NCI-H2107 treated with DMSO at 0.1 percent for 48 hours (cell line): ENCODE measurements at regions not wholly inside any gene's neighbourhood (a gene's known extent, or its start where the extent isn't known, plus 50 kb on each side); places are given as distances from the start of the nearest gene placed in this dataset.
"Not testable (repeated sequence)": the region's sequence is repeated elsewhere in the genome, so short reads cannot be mapped to it uniquely, and the experiment has no call there.

ENCODE experiments used
- DNase-seq: peaks from one replicate; lab custom pipeline; 2025; ENCODE audit not compliant: unreplicated experiment; lab: John Stamatoyannopoulos, UW

GRCh38 chr1:37368665-37369315, 105.6 kb upstream of the ZC3H12A start:
- not testable (repeated sequence) for DNase-seq

- no peak for DNase-seq
Observed at GRCh38 chr1:37372302-37372701, 102.1 kb upstream of the ZC3H12A start.

- DNase-seq: no peak
Observed at GRCh38 chr1:37372711-37373110, 101.7 kb upstream of the ZC3H12A start.

- DNase-seq: no peak
Observed at GRCh38 chr1:37373413-37373812, 101.0 kb upstream of the ZC3H12A start.

- DNase-seq: not testable (repeated sequence)
Observed at GRCh38 chr1:37380546-37380945, 93.8 kb upstream of the ZC3H12A start.

GRCh38 chr1:37387854-37388253, 86.5 kb upstream of the ZC3H12A start:
- DNase-seq: no peak

- DNase-seq: no peak
Observed at GRCh38 chr1:37389327-37389726, 85.1 kb upstream of the ZC3H12A start.

GRCh38 chr1:37391211-37392011, 83.0 kb upstream of the ZC3H12A start:
- peak; percentile 93 for DNase-seq

- no peak for DNase-seq
Observed at GRCh38 chr1:37392051-37392450, 82.3 kb upstream of the ZC3H12A start.

GRCh38 chr1:37393173-37394120, 80.9 kb upstream of the ZC3H12A start:
- peak; percentile 55 for DNase-seq

GRCh38 chr1:37394574-37395464, 79.6 kb upstream of the ZC3H12A start:
- DNase-seq: peak; percentile 53

- DNase-seq: no peak
Observed at GRCh38 chr1:37398096-37398495, 76.3 kb upstream of the ZC3H12A start.

GRCh38 chr1:37399205-37399604, 75.2 kb upstream of the ZC3H12A start:
- no peak for DNase-seq

- DNase-seq: no peak
Observed at GRCh38 chr1:37399830-37400464, 74.4 kb upstream of the ZC3H12A start.

GRCh38 chr1:37400466-37401225, 73.7 kb upstream of the ZC3H12A start:
- no peak for DNase-seq

- DNase-seq: no peak
Observed at GRCh38 chr1:37403166-37403565, 71.2 kb upstream of the ZC3H12A start.

GRCh38 chr1:37404711-37405110, 69.7 kb upstream of the ZC3H12A start:
- peak; percentile 49 for DNase-seq

GRCh38 chr1:37410105-37410504, 64.3 kb upstream of the ZC3H12A start:
- no peak for DNase-seq

- no peak for DNase-seq
Observed at GRCh38 chr1:37410815-37411214, 63.6 kb upstream of the ZC3H12A start.
